ENCODE measurements at regions not wholly inside any gene's neighbourhood (a gene's known extent, or its start where the extent isn't known, plus 50 kb on each side); places are given as distances from the start of the nearest gene placed in this dataset.

- TF ChIP-seq CHD7 (IDR thresholded peaks at IDR 0.05; ENCODE audit: insufficient replicate concordance, low read length) (no peak), SRF (IDR thresholded peaks at IDR 0.05; ENCODE audit: low read depth, low read length) (no peak), TBP (IDR thresholded peaks at IDR 0.05; ENCODE audit: low read depth, low read length) (no peak), CBX8 (IDR thresholded peaks at IDR 0.05; ENCODE audit: borderline replicate concordance, low read depth, low read length) (no peak), BCL11A (IDR thresholded peaks at IDR 0.05; ENCODE audit: low read depth in 2 of 2, low read length in 2 of 2) (no peak)
Observed at GRCh38 chr1:143672983-143673382, 298.8 kb downstream of the FAM72C start (continued).
